DOHH2 (cell line): ENCODE measurements at regions not wholly inside any gene's neighbourhood (a gene's known extent, or its start where the extent isn't known, plus 50 kb on each side); places are given as distances from the start of the nearest gene placed in this dataset.

Experiments used
- EZH2phosphoT487 ChIP-seq: fragments of 200-600 bp; sonication (generic); IDR thresholded peaks from 2 replicates; pipeline ENCODE4 v1.6.1; 2017; ENCODE audit warnings: borderline replicate concordance, mild to moderate bottlenecking, antibody characterized with exemption, low read length, moderate library complexity, mixed read lengths
- TF ChIP-seq, protein P1 (sequence below): fragments of 200-600 bp; sonication (generic); IDR thresholded peaks from one replicate; pipeline ENCODE4 v1.5.1; 2014; ENCODE audit warnings: antibody characterized with exemption, mild to moderate bottlenecking, low read depth, low read length; ENCODE audit not compliant: poor library complexity, severe bottlenecking

DNA sequence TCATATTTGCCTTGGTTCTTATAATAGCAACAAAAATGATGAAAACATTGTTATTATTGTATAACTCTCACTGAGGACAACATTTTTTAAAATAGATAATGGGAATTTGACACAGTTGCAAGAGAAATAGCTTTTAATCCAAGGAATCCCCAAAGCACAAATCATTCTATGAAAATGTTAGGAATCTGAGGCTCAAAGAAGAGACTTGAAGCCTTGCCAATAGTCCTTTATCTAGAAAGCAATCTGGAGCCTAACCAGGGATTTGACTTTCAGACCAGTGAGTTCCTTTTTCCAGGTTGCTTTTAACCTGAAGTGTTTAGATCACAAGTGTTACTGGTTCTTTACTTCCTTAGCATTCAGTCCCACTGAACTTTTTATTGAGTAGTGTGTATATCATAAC lies 574.5 kb upstream of the ZEB2 start:
- TF ChIP-seq, protein P1, sequence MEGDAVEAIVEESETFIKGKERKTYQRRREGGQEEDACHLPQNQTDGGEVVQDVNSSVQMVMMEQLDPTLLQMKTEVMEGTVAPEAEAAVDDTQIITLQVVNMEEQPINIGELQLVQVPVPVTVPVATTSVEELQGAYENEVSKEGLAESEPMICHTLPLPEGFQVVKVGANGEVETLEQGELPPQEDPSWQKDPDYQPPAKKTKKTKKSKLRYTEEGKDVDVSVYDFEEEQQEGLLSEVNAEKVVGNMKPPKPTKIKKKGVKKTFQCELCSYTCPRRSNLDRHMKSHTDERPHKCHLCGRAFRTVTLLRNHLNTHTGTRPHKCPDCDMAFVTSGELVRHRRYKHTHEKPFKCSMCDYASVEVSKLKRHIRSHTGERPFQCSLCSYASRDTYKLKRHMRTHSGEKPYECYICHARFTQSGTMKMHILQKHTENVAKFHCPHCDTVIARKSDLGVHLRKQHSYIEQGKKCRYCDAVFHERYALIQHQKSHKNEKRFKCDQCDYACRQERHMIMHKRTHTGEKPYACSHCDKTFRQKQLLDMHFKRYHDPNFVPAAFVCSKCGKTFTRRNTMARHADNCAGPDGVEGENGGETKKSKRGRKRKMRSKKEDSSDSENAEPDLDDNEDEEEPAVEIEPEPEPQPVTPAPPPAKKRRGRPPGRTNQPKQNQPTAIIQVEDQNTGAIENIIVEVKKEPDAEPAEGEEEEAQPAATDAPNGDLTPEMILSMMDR = no peak
- TF ChIP-seq EZH2phosphoT487 = no peak
